SK-N-SH (cell line): ENCODE measurements at regions not wholly inside any gene's neighbourhood (a gene's known extent, or its start where the extent isn't known, plus 50 kb on each side); places are given as distances from the start of the nearest gene placed in this dataset.

Experiments
- CTCF ChIA-PET: fragments of 300-600, 350-600 bp; formaldehyde crosslinking; extraction: SDS; loops from one replicate; lab custom pipeline; 2021; lab: Yijun Ruan, JAX
- POLR2A ChIA-PET: fragments of 350-600 bp; sonication (Branson Sonifier 250); formaldehyde crosslinking; extraction: SDS; loops from one replicate; lab custom pipeline; 2020; ENCODE audit warnings: antibody characterized with exemption, inconsistent platforms; lab: Yijun Ruan, JAX
- DNase-seq: peaks from one replicate; pipeline ENCODE4 v3.0.0; 2012
- H2AFZ ChIP-seq: fragments of 200-600 bp; sonication (generic); 2 replicates; pipeline ENCODE4 v1.8.1; 2016; ENCODE audit warnings: antibody characterized with exemption, mild to moderate bottlenecking, low read depth
- H3F3A ChIP-seq: fragments of 200-600 bp; sonication (generic); replicated peaks from 2 replicates; pipeline ENCODE3; 2016; ENCODE audit warnings: antibody characterized with exemption, mild to moderate bottlenecking; ENCODE audit not compliant: insufficient read depth
- H3K27ac ChIP-seq, 2 experiments: fragments of 200-500 bp in 1 of 2; fragments of 200-600 bp in 1 of 2; sonication (Bioruptor generic) in 1 of 2; sonication (generic), shearing (Covaris generic) in 1 of 2; 2 replicates each; pipeline versions ENCODE4 v1.5.1 to v1.6.1; 2014 to 2016; ENCODE audit warnings: low read depth in 2 of 2, inconsistent platforms in 1 of 2, low read length in 1 of 2, mild to moderate bottlenecking in 1 of 2, mixed read lengths in 1 of 2
- H3K27me3 ChIP-seq: fragments of 200-600 bp; sonication (generic), shearing (Covaris generic); 2 replicates; pipeline ENCODE4 v1.6.1; 2016; ENCODE audit warnings: mixed run types; ENCODE audit not compliant: insufficient read depth
- H3K36me3 ChIP-seq, 2 experiments: fragments of 200-500 bp in 1 of 2; fragments of 200-600 bp in 1 of 2; sonication (Bioruptor generic) in 1 of 2; sonication (generic) in 1 of 2; replicated peaks in 1 of 2; 2 replicates each; pipeline versions ENCODE3 to v1.5.1; 2014 to 2016; ENCODE audit warnings: low read length in 1 of 2, mild to moderate bottlenecking in 1 of 2; ENCODE audit not compliant: insufficient read depth in 2 of 2, control insufficient read depth in 1 of 2
- H3K4me1 ChIP-seq, 2 experiments: fragments of 200-500 bp in 1 of 2; fragments of 200-600 bp in 1 of 2; sonication (Bioruptor generic) in 1 of 2; sonication (generic), shearing (Covaris generic) in 1 of 2; 2 replicates each; pipeline versions ENCODE4 v1.5.1 to v1.6.1; 2014 to 2016; ENCODE audit warnings: low read depth in 1 of 2, low read length in 1 of 2, mixed run types in 1 of 2; ENCODE audit not compliant: insufficient read depth in 2 of 2, control insufficient read depth in 1 of 2
- H3K4me2 ChIP-seq: fragments of 200-600 bp; sonication (generic), shearing (Covaris generic); 2 replicates; pipeline ENCODE4 v1.6.1; 2017; ENCODE audit warnings: mixed run types
- H3K4me3 ChIP-seq, 2 experiments: fragments of 200-500 bp in 1 of 2; fragments of 200-600 bp in 1 of 2; sonication (Bioruptor generic) in 1 of 2; sonication (generic), shearing (Covaris generic) in 1 of 2; 2 replicates each; pipeline versions ENCODE4 v1.5.1 to v1.8.1; 2014 to 2016; ENCODE audit warnings: low read depth in 2 of 2, inconsistent platforms in 1 of 2, low read length in 1 of 2, mild to moderate bottlenecking in 1 of 2, mixed read lengths in 1 of 2, moderate library complexity in 1 of 2
- H3K79me2 ChIP-seq: fragments of 200-600 bp; sonication (generic); 2 replicates; pipeline ENCODE4 v1.8.1; 2017; ENCODE audit warnings: mild to moderate bottlenecking; ENCODE audit not compliant: insufficient read depth
- H3K9ac ChIP-seq: fragments of 200-600 bp; sonication (generic); 2 replicates; pipeline ENCODE4 v1.6.1; 2017; ENCODE audit warnings: mixed run types
- H3K9me2 ChIP-seq: fragments of 200-600 bp; sonication (generic); 2 replicates; pipeline ENCODE4 v1.6.1; 2017; ENCODE audit warnings: mixed run types
- H3K9me3 ChIP-seq: fragments of 200-600 bp; sonication (generic); 2 replicates; pipeline ENCODE4 v1.6.1; 2017; ENCODE audit warnings: mixed run types, mild to moderate bottlenecking, moderate library complexity
- H4K20me1 ChIP-seq: fragments of 200-600 bp; sonication (generic); 2 replicates; pipeline ENCODE4 v1.6.1; 2017; ENCODE audit warnings: mild to moderate bottlenecking, mixed run types; ENCODE audit not compliant: insufficient read depth
- ELF1 ChIP-seq: IDR thresholded peaks from 2 replicates; pipeline ENCODE4 v1.4.0; 2012
- FOXM1 ChIP-seq: IDR thresholded peaks from 2 replicates; pipeline ENCODE4 v1.4.0; 2012; ENCODE audit warnings: low read depth, mild to moderate bottlenecking
- NFIC ChIP-seq: IDR thresholded peaks from 2 replicates; pipeline ENCODE4 v1.4.0; 2012; ENCODE audit warnings: borderline replicate concordance
- RCOR1 ChIP-seq: fragments of 150-350 bp; IDR thresholded peaks from 2 replicates; pipeline ENCODE4 v1.6.1; 2017; ENCODE audit warnings: antibody characterized with exemption, low read length
- RFX5 ChIP-seq: IDR thresholded peaks from 2 replicates; pipeline ENCODE4 v1.6.1; 2012; ENCODE audit warnings: mild to moderate bottlenecking, improper control_type of control experiment, low read length
- SMC3 ChIP-seq: IDR thresholded peaks from 2 replicates; pipeline ENCODE4 v1.6.1; 2012; ENCODE audit warnings: low read depth, low read length, improper control_type of control experiment
- TAF1 ChIP-seq: IDR thresholded peaks from 2 replicates; pipeline ENCODE4 v1.6.1; 2012; ENCODE audit warnings: low read depth, mild to moderate bottlenecking, low read length, moderate library complexity, borderline replicate concordance
- TCF12 ChIP-seq: IDR thresholded peaks from 2 replicates; pipeline ENCODE4 v1.4.0; 2012
- TEAD4 ChIP-seq: IDR thresholded peaks from 2 replicates; pipeline ENCODE4 v1.4.0; 2012; ENCODE audit warnings: mild to moderate bottlenecking, borderline replicate concordance; ENCODE audit not compliant: insufficient read depth
- WGBS: methylation state at CpG from one replicate; pipeline ENCODE4 v1.1.6; 2017; ENCODE audit warnings: low lambda C conversion rate; 5-methylcytosine and 5-hydroxymethylcytosine counted together
- small RNA-seq, 7 experiments: library from RNA; depleted of rRNA; stranded (forward); fragments of <200 nt; gene quantifications; one replicate each; pipeline ENCODE3, GENCODE V24; 2012
- TF ChIP-seq, protein P1 (sequence below): IDR thresholded peaks from 2 replicates; pipeline ENCODE4 v1.4.0; 2012; ENCODE audit warnings: low read depth
- TF ChIP-seq, protein P2 (sequence below): IDR thresholded peaks from 2 replicates; pipeline ENCODE4 v1.6.1; 2012; ENCODE audit warnings: mild to moderate bottlenecking, low read depth, low read length, moderate library complexity
- TF ChIP-seq, protein P3 (sequence below): IDR thresholded peaks from 2 replicates; pipeline ENCODE4 v1.4.0; 2012; ENCODE audit warnings: low read depth, borderline replicate concordance

DNA sequence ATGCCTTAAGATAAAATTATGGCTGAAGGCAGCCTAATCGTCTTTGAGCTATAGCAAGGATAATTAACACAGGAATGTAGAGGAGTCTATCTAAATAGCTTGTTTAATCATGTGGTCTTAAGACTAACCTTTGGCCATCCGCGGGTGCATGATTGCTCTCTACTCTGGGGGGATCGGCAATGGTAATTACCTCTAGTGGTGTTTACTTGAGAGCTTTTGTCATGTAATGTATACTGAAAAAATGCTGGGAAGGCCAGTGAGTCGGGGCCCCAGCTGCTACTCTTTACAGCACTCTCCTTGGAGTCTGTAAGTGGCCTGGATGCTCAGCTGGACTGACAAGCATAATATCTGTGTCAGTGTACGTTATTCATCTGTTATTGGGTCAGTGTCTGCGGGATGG is 65.5 kb upstream of the GNPDA2 start (continued):
- TF ChIP-seq, protein P1, sequence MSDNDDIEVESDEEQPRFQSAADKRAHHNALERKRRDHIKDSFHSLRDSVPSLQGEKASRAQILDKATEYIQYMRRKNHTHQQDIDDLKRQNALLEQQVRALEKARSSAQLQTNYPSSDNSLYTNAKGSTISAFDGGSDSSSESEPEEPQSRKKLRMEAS = no peak
- TF ChIP-seq ELF1 = no peak
- no peak for TF ChIP-seq TAF1
- no peak for TF ChIP-seq TCF12
- TF ChIP-seq, protein P2, sequence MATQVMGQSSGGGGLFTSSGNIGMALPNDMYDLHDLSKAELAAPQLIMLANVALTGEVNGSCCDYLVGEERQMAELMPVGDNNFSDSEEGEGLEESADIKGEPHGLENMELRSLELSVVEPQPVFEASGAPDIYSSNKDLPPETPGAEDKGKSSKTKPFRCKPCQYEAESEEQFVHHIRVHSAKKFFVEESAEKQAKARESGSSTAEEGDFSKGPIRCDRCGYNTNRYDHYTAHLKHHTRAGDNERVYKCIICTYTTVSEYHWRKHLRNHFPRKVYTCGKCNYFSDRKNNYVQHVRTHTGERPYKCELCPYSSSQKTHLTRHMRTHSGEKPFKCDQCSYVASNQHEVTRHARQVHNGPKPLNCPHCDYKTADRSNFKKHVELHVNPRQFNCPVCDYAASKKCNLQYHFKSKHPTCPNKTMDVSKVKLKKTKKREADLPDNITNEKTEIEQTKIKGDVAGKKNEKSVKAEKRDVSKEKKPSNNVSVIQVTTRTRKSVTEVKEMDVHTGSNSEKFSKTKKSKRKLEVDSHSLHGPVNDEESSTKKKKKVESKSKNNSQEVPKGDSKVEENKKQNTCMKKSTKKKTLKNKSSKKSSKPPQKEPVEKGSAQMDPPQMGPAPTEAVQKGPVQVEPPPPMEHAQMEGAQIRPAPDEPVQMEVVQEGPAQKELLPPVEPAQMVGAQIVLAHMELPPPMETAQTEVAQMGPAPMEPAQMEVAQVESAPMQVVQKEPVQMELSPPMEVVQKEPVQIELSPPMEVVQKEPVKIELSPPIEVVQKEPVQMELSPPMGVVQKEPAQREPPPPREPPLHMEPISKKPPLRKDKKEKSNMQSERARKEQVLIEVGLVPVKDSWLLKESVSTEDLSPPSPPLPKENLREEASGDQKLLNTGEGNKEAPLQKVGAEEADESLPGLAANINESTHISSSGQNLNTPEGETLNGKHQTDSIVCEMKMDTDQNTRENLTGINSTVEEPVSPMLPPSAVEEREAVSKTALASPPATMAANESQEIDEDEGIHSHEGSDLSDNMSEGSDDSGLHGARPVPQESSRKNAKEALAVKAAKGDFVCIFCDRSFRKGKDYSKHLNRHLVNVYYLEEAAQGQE = no peak
- no peak for TF ChIP-seq NFIC
- no peak for TF ChIP-seq SMC3
- TF ChIP-seq RCOR1 = no peak
- TF ChIP-seq TEAD4 = no peak
- TF ChIP-seq RFX5 = no peak

DNA sequence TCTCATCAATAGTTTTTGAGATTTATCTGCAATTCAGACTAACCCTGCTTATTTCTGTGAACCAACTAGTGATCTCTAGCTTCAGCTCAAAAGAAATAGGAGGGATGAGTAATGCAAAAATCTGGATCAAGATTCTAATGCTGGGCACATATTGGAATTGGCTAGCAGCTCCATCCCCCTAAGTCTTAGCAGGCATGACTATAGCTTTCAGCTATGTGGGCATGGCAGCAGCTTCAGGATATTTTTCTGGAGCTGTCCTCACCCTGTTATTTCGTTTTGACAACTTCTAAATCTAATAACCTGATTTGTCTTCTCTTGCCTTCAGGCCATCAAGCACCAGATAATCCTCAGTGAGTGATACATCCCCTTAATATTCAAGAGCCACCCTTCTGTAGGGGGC is 50.8 kb upstream of the GNPDA2 start:
- CTCF ChIA-PET = interaction anchor here (1.0 to 3.5 kb wide), 2 partner anchors 17 to 1871 kb away, joined by 3 to 11 read pairs; no protein-coding TSS in a partner anchor
- Histone ChIP-seq H3K9me3 (no peaks in the 10 kb centered on the region), H2AFZ (no peak overlapping the region), H3F3A (no peaks in the 10 kb centered on the region), H4K20me1 (no peaks in the 10 kb centered on the region), H3K36me3 (no peaks in the 10 kb centered on the region), H3K79me2 (no peaks in the 10 kb centered on the region), H3K4me2 (no peak overlapping the region), H3K9me2 (no peaks in the 10 kb centered on the region), H3K9ac (no peak overlapping the region), H3K4me1 (no peaks in the 10 kb centered on the region), H3K4me3 (no peak overlapping the region), H3K27me3 (no peaks in the 10 kb centered on the region), H3K27ac (no peak overlapping the region)
- POLR2A ChIA-PET = no interaction called here
- TF ChIP-seq RFX5 (no peak), FOXM1 (no peak)
- TF ChIP-seq, protein P3, sequence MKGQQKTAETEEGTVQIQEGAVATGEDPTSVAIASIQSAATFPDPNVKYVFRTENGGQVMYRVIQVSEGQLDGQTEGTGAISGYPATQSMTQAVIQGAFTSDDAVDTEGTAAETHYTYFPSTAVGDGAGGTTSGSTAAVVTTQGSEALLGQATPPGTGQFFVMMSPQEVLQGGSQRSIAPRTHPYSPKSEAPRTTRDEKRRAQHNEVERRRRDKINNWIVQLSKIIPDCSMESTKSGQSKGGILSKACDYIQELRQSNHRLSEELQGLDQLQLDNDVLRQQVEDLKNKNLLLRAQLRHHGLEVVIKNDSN = no peak
- no peak for DNase-seq
- WGBS = 0% methylated on average over 1 of the region's 1 CpG

Small RNA genes lying in the stretch of these regions (small RNA-seq; reads per million reads assigned to genes)
- gene RNU6-931P = 0 to 1.6 (median 0) reads per million in 7 experiments
